SIG-M5 treated with dmso at 0.1 percent for 504 hours (cell line): ENCODE measurements at regions not wholly inside any gene's neighbourhood (a gene's known extent, or its start where the extent isn't known, plus 50 kb on each side); places are given as distances from the start of the nearest gene placed in this dataset.
"Not testable (repeated sequence)": the region's sequence is repeated elsewhere in the genome, so short reads cannot be mapped to it uniquely, and the experiment has no call there.

Experiments
- DNase-seq: peaks from one replicate; lab custom pipeline; 2025; ENCODE audit not compliant: unreplicated experiment; lab: John Stamatoyannopoulos, UW

- no peak for DNase-seq
Observed at GRCh38 chr13:91245288-91245687, 102.2 kb upstream of the MIR17HG start.

DNA sequence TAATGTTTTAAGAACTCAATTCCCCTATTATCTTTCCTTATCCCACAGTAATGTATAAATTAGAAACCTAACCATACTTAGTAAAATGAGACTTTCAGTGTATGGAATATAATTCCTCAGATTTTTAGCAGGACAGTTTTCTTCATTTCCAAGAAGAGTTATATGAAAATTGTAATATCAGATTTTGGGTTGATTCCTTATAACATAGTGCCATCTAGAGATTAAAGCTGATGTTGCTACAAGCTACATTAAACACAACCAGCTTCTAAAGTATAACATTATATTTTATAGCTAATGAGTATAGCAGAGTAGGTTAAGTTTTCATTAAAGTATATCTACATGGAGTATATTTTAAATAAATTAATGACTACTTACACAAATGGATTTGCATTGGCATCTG lies 99.7 kb upstream of the MIR17HG start:
- peak; percentile 15 for DNase-seq

DNA sequence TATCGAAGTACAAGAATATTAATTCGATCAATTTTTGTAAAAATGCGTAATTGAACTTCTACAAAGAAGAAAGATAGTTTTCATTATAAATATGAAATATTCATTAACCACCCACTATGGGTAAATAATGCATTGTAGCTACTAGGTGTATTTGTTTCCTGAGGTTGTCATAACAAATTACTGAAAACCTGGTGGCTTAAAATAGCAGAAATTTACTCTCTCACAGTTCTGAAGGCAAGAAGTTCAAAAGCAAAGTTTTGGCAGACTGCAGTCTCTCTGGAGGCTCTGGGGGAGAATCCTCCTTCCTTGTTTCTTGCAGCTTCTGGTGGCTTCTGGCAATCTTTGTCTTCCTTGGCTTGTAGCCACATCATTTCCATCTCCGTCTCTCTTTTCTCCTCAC lies 99.2 kb upstream of the MIR17HG start:
- no peak for DNase-seq

- DNase-seq = no peak
Observed at GRCh38 chr13:91249370-91249769, 98.1 kb upstream of the MIR17HG start.

GRCh38 chr13:91249861-91250260 lies 97.6 kb upstream of the MIR17HG start:
- DNase-seq = peak; percentile 10

- not testable (repeated sequence) for DNase-seq
Observed at GRCh38 chr13:91251573-91251972, 95.9 kb upstream of the MIR17HG start.

- DNase-seq = no peak
Observed at GRCh38 chr13:91264484-91264883, 83.0 kb upstream of the MIR17HG start.

GRCh38 chr13:91269237-91269636 lies 78.2 kb upstream of the MIR17HG start:
- no peak for DNase-seq

DNA sequence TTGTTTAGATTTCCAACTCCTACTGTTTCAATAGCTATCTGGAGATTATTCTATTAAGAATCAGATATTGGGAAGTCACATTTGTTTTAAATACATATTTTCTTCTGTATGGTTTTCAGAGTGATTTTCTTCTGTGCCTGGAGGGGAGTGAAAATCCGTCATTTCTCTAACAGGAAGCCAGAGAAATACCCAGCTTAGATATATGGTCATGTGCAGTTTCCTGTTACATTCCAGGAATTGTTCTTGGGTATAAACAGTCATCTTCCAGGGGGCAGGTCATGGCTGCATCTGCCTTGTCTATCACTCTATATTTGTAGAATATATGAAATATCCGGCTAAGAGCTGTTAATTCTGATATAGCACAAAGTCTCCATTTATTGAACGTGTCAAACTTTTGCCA lies 77.5 kb upstream of the MIR17HG start:
- DNase-seq = no peak

DNA sequence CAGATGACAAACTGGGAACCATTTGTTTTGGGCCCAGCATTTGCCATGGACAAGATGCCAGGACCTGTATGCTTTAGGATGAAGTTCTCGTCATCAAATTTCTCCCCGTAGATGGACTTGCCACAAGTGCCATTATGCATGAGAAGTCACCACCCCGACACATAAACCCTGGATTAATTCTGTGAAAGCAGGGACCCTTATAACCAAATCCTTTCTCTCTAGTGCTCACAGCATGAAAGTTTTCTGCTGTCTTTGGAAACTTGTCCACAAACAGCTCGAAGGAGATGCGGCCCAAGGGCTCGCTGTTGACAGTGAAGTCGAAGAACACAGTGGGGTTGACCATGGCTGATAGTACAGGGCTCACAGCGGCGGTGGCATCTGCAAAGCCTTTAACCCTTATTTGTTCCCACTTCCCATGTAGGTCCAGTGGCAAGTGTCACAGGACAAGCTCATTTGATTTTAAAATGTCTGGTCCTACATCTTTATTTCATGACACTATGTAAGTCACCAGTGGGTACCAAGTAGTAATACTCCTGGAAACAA lies 75.2 kb upstream of the MIR17HG start:
- no peak for DNase-seq

GRCh38 chr13:91273675-91274074 lies 73.8 kb upstream of the MIR17HG start:
- no peak for DNase-seq

DNA sequence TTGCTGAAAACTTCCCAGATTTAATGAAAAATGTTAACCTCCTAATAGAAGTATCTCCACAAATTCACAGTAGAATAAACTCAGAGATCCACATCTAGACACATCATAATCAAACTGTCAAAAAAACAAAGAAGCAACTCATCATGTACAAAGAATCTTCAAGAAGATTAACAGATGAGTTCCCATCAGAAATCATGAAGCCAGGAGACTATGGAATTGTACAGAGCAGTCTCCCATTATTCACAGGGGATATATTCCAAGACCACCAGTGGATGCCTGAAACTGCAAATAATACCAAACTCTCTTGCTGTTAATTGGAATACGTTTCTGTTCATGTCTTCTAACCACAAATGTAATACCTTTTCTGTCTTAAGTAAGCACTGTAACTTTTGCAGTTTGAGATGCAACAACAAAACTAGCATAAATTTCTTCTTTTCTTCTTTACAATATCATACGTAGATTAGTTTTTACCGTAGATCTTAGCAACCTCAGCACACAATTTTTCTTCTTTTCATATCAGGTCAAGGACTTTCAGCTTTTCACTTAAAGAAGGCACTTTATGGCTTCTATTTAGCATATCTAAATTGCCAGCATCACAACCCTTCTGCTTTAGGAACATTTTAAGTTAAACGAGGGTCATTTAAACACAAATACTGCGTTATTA lies 70.3 kb upstream of the MIR17HG start:
- no peak for DNase-seq

DNA sequence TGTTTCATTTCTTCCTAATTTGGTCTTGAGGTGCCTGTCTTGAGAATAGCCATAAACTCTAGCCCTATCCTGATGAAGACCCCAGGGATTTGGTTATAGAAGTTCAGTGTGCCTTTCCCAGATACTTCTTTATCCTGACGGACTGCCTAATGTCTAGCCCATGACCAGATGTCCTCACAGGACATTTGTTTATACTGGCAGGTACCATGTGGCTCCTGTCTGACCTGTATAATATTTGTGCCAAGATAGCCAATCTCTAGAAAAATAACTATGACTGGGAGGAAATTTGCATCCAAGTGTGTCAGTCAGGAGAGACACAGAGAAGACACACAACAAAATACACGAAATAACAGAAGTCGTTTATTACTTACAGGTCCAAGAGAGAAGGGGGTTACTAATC lies 69.2 kb upstream of the MIR17HG start:
- DNase-seq = no peak

DNA sequence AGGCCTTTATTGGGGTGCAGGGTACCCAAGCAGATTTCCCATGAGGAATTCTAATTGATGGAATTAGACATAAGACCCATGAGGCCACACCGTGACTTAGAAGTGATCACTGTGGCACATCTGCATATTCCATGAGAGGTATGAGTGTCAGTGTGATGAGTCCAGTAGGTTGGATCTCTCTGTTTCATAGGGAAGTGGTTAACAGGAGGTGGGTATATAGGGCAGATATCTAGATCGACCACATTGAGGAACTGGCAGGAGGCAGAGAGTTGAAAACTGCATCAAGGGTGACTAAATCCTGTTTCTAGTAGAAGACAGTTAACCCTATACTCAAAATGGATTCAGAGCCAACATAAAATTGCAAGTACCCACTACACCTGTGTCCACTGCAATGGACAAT lies 68.6 kb upstream of the MIR17HG start:
- peak; percentile 42 for DNase-seq

GRCh38 chr13:91280801-91281200 lies 66.7 kb upstream of the MIR17HG start:
- DNase-seq = no peak

DNA sequence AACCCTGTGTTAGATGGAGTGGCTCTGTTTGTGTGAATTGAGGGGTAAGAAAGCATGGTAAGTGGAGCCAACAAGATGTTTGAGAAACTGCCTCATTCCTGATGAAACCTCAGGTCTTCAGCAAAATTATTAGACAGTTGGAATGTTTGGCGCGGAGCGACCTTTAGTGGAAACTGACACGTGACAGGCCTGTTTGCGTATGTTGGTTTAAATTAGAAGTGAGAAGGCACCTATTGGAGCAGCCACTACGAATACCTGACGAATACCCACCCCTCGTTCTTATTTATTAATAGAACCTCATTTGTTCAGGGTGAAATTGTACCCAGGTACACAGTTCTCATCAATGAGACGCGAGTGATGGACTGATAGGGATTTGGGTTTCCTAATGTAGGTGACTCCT lies 63.2 kb upstream of the MIR17HG start:
- no peak for DNase-seq

DNA sequence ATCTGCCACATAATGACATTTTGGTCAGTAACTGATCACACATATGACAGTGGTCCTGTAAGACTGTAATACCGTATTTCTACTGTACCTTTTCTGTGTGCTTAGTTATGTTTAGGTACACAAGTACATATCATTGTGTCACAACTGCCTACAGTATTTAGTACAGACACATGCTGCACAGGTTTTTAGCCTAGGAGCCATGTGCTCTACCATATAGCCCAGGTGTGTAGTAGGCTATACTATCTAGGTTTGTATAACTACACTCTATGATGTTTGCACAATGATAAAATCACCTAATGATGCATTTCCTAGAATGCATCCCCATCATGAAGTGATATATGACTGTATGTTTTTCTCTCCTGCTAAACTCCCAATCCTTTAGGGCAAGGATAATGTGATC lies 61.2 kb upstream of the MIR17HG start:
- no peak for DNase-seq

DNA sequence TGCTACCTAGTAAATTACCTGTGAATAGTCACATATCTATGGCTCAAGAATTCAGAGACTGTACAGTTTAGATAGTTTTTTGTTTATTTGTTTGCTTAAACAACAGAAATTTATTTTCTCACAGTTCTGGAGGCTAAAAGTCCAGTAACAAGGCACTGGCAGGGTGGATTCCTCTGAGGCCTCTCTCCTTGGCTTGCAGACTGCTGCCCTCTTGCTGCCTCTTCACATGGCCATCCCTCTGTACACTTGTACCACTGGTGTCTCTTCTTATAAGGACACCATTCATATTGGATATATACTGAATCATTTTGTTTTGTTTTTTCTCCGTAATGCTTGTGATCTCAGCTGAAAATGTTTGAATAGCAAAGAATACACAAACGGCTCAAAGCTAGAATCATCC lies 56.4 kb upstream of the MIR17HG start:
- no peak for DNase-seq

- no peak for DNase-seq
Observed at GRCh38 chr13:91292630-91293221, 54.8 kb upstream of the MIR17HG start.

- no peak for DNase-seq
Observed at GRCh38 chr13:91295712-91296410, 51.6 kb upstream of the MIR17HG start.

DNA sequence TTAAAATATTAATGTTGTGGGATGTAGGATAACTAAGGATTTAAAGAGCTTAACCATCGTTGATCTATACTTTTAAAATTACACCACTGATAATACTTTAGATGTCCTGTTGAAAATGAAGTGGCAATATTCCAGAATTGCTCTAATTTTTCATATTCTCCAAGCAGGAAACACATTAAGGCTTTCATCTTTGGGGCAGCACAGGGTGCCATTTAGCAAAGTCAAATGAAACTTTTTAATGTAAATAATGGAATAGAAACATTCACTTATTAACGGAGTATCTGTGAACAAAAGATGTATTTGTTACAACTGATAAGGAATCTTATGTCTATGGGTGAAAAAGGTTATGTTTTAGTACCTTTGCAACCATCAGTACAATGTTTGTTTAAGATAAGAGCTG lies 50.0 kb upstream of the MIR17HG start:
- DNase-seq = no peak
